Activated effector memory CD4-positive, alpha-beta T cell treated with anti-CD3 and anti-CD28 coated beads, Interleukin-2, amount 50 U/mL, for 16 hours (primary cell): ENCODE measurements at regions not wholly inside any gene's neighbourhood (a gene's known extent, or its start where the extent isn't known, plus 50 kb on each side); places are given as distances from the start of the nearest gene placed in this dataset.
"Not testable (repeated sequence)": the region's sequence is repeated elsewhere in the genome, so short reads cannot be mapped to it uniquely, and the experiment has no call there.

Experiments used
- DNase-seq: peaks from one replicate; pipeline ENCODE4 v3.0.0-alpha.2; 2020

GRCh38 chr5:2112173-2113025, 229.7 kb upstream of the IRX4 start:
- no peak for DNase-seq

GRCh38 chr5:2111569-2112105, 228.9 kb upstream of the IRX4 start:
- DNase-seq, result no peak

- DNase-seq, result no peak
Measured at GRCh38 chr5:2110934-2111462, 228.3 kb upstream of the IRX4 start.

- no peak for DNase-seq
Measured at GRCh38 chr5:2110137-2110933, 227.6 kb upstream of the IRX4 start.

- DNase-seq, result no peak
Measured at GRCh38 chr5:2109566-2109965, 226.8 kb upstream of the IRX4 start.

GRCh38 chr5:2106721-2107120, 224.0 kb upstream of the IRX4 start:
- no peak for DNase-seq

- DNase-seq, result no peak
Measured at GRCh38 chr5:2105141-2105540, 222.4 kb upstream of the IRX4 start.

GRCh38 chr5:2103940-2104339, 221.2 kb upstream of the IRX4 start:
- DNase-seq, result no peak

- no peak for DNase-seq
Measured at GRCh38 chr5:2102819-2103776, 220.4 kb upstream of the IRX4 start.

GRCh38 chr5:2101685-2102084, 219.0 kb upstream of the IRX4 start:
- DNase-seq, result no peak

GRCh38 chr5:2096887-2097505, 214.3 kb upstream of the IRX4 start:
- no peak for DNase-seq

GRCh38 chr5:2095011-2095410, 212.3 kb upstream of the IRX4 start:
- DNase-seq, result no peak

- no peak for DNase-seq
Measured at GRCh38 chr5:2094616-2094995, 211.9 kb upstream of the IRX4 start.

- no peak for DNase-seq
Measured at GRCh38 chr5:2093859-2094615, 211.3 kb upstream of the IRX4 start.

GRCh38 chr5:2091921-2092320, 209.2 kb upstream of the IRX4 start:
- DNase-seq, result no peak

GRCh38 chr5:2087980-2088379, 205.3 kb upstream of the IRX4 start:
- no peak for DNase-seq

GRCh38 chr5:2075365-2075764, 192.6 kb upstream of the IRX4 start:
- DNase-seq, result no peak

GRCh38 chr5:2071562-2071961, 188.8 kb upstream of the IRX4 start:
- DNase-seq, result no peak

GRCh38 chr5:2070787-2071186, 188.1 kb upstream of the IRX4 start:
- DNase-seq, result not testable (repeated sequence)

- no peak for DNase-seq
Measured at GRCh38 chr5:2068531-2068930, 185.8 kb upstream of the IRX4 start.

- no peak for DNase-seq
Measured at GRCh38 chr5:2066373-2066772, 183.6 kb upstream of the IRX4 start.
